Activated CD4-positive, alpha-beta T cell treated with anti-CD3 and anti-CD28 coated beads for 36 hours (primary cell): ENCODE measurements at regions not wholly inside any gene's neighbourhood (a gene's known extent, or its start where the extent isn't known, plus 50 kb on each side); places are given as distances from the start of the nearest gene placed in this dataset.
A peak's percentile ranks its signal among the peaks of the same experiment; 100 is the strongest.

Experiments used
- ATAC-seq: fragments of 200-7000 bp; cut with Tn5 transposase; one replicate; pipeline ENCODE4 v1.10.0; 2021; ENCODE audit warnings: mild to moderate bottlenecking, moderate library complexity
- CTCF ChIA-PET: fragments of 350-600 bp; sonication (Branson Sonifier 250); formaldehyde crosslinking; loops from one replicate; lab custom pipeline; 2021; ENCODE audit warnings: antibody characterized with exemption; lab: Charles Lee
- POLR2A ChIA-PET: fragments of 350-600 bp; sonication (Branson Sonifier 250); formaldehyde crosslinking; loops from one replicate; lab custom pipeline; 2021; ENCODE audit warnings: antibody characterized with exemption, inconsistent platforms; lab: Charles Lee
- DNase-seq: peaks from one replicate; pipeline ENCODE4 v3.0.0-alpha.2; 2020
- H3K27ac Mint-ChIP-seq: one replicate; pipeline ENCODE4 v1.8.0; 2021; ENCODE audit warnings: mixed read lengths
- H3K27me3 Mint-ChIP-seq: one replicate; pipeline ENCODE4 v1.8.0; 2021; ENCODE audit warnings: mixed read lengths
- H3K36me3 Mint-ChIP-seq: one replicate; pipeline ENCODE4 v1.8.0; 2021; ENCODE audit warnings: low read depth, mixed read lengths
- H3K4me1 Mint-ChIP-seq: one replicate; pipeline ENCODE4 v1.8.0; 2021; ENCODE audit warnings: mixed read lengths
- H3K4me3 Mint-ChIP-seq: one replicate; pipeline ENCODE4 v1.8.0; 2021; ENCODE audit warnings: mild to moderate bottlenecking, moderate library complexity, mixed read lengths
- H3K9me3 Mint-ChIP-seq: one replicate; pipeline ENCODE4 v1.8.0; 2021; ENCODE audit warnings: low read depth, mixed read lengths
- intact Hi-C, 2 experiments: fragments of 100-400 bp; cut with DNase I in 1 of 2; cut with micrococcal nuclease in 1 of 2; formaldehyde crosslinking; loops; one replicate each; pipeline versions ENCODE4 v1.14.2 to v1.15.1; 2022 to 2024; cut with DNase I, micrococcal nuclease

DNA sequence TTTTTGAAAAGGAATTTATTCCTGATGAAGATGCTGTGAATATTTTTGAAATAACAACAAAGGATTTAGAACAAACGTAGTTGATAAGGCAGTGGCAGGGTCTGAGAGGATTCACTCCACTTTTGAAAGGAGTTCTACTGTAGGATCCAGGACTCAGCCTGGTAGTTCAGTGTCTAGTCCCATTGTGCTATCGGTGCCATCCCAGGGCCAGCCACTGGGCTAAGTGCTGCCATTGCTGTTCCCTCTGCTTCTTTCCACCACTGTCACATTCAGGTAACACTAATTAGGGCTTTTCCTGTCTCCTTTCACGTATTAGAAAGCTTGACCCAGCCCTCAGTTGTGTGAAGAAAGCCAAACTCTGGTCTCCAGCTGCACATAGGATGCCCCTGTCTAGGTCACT, 177.3 kb downstream of the TEX36 start:
- POLR2A ChIA-PET = no interaction called here
- H3K4me3 Mint-ChIP-seq = no peak overlapping the region
- ATAC-seq (no peak), DNase-seq (no peak)
- no peak overlapping the region for H3K27ac Mint-ChIP-seq
- no peaks in the 10 kb centered on the region for H3K9me3 Mint-ChIP-seq
- no peaks in the 10 kb centered on the region for H3K4me1 Mint-ChIP-seq
- CTCF ChIA-PET = no interaction called here
- intact Hi-C loops = no loop called here
- no peaks in the 10 kb centered on the region for H3K36me3 Mint-ChIP-seq
- peaks cover 2% of the 10 kb centered on the region for H3K27me3 Mint-ChIP-seq

DNA sequence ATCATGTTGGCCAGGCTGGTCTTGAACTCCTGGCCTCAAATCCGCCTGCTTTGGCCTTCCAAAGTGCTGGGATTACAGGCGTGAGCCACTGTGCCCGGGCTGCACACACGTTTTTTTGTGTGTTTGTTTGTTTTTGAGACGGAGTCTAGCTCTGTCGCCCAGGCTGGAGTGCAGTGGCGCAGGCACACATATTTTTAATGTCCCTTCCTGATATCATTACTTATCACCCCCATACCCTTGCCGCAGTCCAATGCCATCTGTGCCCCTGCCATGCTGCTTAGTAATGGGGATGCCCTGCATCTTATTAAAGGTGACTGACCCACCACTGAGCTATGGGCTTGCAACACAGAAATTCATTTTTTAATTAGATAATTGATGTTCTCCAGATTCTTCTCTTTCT, 180.7 kb downstream of the TEX36 start:
- CTCF ChIA-PET = interaction anchor here (0.6 kb wide), 1 partner anchor 101 kb away, joined by 3 read pairs; no protein-coding TSS in a partner anchor
- ATAC-seq (no peak), DNase-seq (no peak)
- Mint-ChIP-seq H3K27me3 (no peaks in the 10 kb centered on the region), H3K4me3 (no peak overlapping the region), H3K27ac (no peak overlapping the region), H3K36me3 (no peaks in the 10 kb centered on the region), H3K9me3 (no peaks in the 10 kb centered on the region), H3K4me1 (no peaks in the 10 kb centered on the region)
- POLR2A ChIA-PET = no interaction called here
- intact Hi-C loops = loop anchor here (1.0 kb wide), 1 partner anchor 8 kb away; no protein-coding TSS in a partner anchor

DNA sequence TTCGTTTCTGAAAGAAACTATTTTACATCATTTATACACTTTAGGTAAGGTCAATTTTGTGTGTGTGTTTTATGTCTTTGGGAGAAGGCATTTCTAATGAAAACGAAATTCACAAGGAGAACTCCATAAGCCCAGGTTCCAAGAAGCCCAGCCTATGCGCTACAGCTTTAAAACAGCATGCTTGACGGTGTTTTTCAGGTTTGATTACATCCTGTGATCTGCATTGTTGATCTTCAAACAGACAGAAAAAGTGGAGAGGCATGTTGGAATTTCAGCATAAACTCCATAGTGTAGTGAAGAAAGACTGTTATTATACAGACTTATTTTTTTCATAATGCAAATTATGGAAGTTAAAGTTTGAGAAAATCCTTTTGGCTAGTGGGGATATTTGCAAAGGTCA, 187.6 kb downstream of the TEX36 start:
- no peaks in the 10 kb centered on the region for H3K36me3 Mint-ChIP-seq
- intact Hi-C loops = no loop called here
- no peak overlapping the region for H3K27ac Mint-ChIP-seq
- ChIA-PET CTCF (no interaction called here), POLR2A (no interaction called here)
- no peaks in the 10 kb centered on the region for H3K4me1 Mint-ChIP-seq
- no peak overlapping the region for H3K4me3 Mint-ChIP-seq
- ATAC-seq (no peak), DNase-seq (no peak)
- no peaks in the 10 kb centered on the region for H3K9me3 Mint-ChIP-seq
- H3K27me3 Mint-ChIP-seq = no peaks in the 10 kb centered on the region

DNA sequence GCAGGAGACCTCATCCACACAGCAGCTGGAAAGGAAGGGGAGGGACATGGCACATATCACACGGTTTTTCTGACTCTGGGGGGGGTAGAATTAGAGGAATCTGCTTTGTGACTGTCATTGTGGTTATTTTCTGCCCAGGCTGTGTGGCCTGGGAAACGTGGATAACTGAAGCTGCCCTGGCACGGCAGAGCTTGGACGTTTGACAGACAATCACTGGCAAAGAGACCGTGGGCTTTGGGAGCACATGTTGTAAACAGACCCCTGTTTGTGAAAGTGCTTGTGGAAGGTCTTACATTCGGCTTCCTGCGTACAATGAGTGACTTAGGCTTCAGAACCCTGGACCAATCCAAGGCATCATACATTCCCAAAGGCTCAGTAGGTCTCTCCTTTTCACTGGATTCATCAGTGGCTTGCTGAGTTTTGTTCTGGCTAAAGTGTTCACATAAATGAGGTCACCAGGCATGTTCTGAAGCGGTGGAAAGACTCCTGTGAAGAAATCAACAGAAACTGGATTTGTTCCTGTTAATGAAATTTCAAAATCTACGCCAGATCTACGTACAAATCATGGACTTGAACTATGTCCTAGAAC, 188.2 kb downstream of the TEX36 start:
- no peaks in the 10 kb centered on the region for H3K27me3 Mint-ChIP-seq
- no peak overlapping the region for H3K27ac Mint-ChIP-seq
- no peaks in the 10 kb centered on the region for H3K9me3 Mint-ChIP-seq
- no peak overlapping the region for H3K4me3 Mint-ChIP-seq
- ATAC-seq (no peak), DNase-seq (no peak)
- ChIA-PET POLR2A (no interaction called here), CTCF (interaction anchor here (0.7 kb wide), 1 partner anchor 124 kb away, joined by 4 read pairs; no protein-coding TSS in a partner anchor)
- intact Hi-C loops = no loop called here
- H3K36me3 Mint-ChIP-seq = no peaks in the 10 kb centered on the region
- H3K4me1 Mint-ChIP-seq = no peaks in the 10 kb centered on the region

DNA sequence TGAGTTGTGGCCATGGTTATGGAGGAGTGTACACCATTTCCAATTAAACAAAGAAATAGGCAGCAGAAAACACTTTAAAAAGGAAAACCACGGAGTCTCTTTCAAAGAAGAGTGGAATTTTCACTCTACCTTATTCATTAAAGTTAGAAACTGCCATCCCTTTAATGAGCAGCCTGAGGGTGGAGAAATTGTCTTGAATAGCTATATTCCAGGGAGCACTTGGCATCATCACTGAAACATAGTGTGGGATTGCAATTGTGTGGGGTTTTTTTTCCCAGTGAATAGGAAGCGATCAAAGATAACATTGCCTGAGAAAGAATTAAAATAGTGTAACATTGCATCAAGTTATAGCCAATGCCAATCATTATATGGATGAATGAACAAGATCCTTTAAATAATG, 191.6 kb downstream of the TEX36 start:
- DNase-seq (no peak), ATAC-seq (no peak)
- CTCF ChIA-PET = no interaction called here
- H3K4me1 Mint-ChIP-seq = no peaks in the 10 kb centered on the region
- no peak overlapping the region for H3K4me3 Mint-ChIP-seq
- no peaks in the 10 kb centered on the region for H3K27me3 Mint-ChIP-seq
- H3K36me3 Mint-ChIP-seq = no peaks in the 10 kb centered on the region
- H3K27ac Mint-ChIP-seq = no peak overlapping the region
- intact Hi-C loops = no loop called here
- POLR2A ChIA-PET = no interaction called here
- no peaks in the 10 kb centered on the region for H3K9me3 Mint-ChIP-seq

DNA sequence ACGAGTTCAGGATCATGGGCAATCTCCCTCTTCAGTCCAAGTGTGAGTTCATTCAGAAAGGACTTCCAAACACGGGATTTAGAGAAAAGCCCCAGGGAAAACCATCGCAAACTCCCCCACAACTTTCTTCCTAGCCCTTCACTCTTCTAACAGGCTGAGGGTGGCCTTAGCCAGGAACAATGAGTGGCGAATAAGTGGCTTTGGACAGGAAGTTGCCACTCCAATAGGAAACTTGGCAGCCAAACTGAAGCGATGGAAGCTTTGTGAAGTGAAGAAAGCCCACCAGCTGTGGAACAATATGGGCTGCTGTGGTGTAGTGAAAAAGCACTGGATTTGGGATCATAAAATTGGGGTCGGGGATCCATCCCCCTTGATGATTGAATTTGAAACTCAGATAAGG, 193.2 kb downstream of the TEX36 start:
- H3K36me3 Mint-ChIP-seq = no peaks in the 10 kb centered on the region
- DNase-seq (no peak), ATAC-seq (no peak)
- H3K4me1 Mint-ChIP-seq = no peaks in the 10 kb centered on the region
- H3K27me3 Mint-ChIP-seq = peaks cover 4% of the 10 kb centered on the region
- H3K9me3 Mint-ChIP-seq = no peaks in the 10 kb centered on the region
- H3K4me3 Mint-ChIP-seq = no peak overlapping the region
- POLR2A ChIA-PET = no interaction called here
- CTCF ChIA-PET = interaction anchor here (0.8 kb wide), 1 partner anchor 481 kb away, joined by 4 read pairs; no protein-coding TSS in a partner anchor
- no peak overlapping the region for H3K27ac Mint-ChIP-seq
- intact Hi-C loops = no loop called here

DNA sequence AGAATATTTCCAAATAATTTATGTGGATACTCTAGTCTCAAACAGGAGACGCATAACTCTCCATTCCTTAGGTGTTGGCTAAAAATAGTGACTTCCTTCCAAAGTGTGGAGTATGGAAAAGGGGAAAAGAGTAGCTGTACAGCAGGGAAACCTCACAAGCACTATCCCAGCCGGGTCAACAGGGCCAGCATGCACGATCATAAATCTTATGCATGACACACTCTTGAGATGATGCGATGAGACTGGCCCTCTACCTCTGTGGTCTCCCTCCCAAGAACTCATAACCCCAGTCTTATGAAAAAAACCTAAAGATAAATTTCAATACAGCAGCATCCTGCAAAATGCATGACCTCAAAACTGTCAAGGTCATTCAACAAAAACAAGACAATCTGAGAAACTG, 197.3 kb downstream of the TEX36 start:
- peaks cover 6% of the 10 kb centered on the region for H3K27me3 Mint-ChIP-seq
- no peak overlapping the region for H3K4me3 Mint-ChIP-seq
- H3K27ac Mint-ChIP-seq = no peak overlapping the region
- POLR2A ChIA-PET = no interaction called here
- H3K4me1 Mint-ChIP-seq = no peaks in the 10 kb centered on the region
- DNase-seq = no peak
- CTCF ChIA-PET = no interaction called here
- intact Hi-C loops = no loop called here
- ATAC-seq = no peak
- no peaks in the 10 kb centered on the region for H3K36me3 Mint-ChIP-seq
- no peaks in the 10 kb centered on the region for H3K9me3 Mint-ChIP-seq

DNA sequence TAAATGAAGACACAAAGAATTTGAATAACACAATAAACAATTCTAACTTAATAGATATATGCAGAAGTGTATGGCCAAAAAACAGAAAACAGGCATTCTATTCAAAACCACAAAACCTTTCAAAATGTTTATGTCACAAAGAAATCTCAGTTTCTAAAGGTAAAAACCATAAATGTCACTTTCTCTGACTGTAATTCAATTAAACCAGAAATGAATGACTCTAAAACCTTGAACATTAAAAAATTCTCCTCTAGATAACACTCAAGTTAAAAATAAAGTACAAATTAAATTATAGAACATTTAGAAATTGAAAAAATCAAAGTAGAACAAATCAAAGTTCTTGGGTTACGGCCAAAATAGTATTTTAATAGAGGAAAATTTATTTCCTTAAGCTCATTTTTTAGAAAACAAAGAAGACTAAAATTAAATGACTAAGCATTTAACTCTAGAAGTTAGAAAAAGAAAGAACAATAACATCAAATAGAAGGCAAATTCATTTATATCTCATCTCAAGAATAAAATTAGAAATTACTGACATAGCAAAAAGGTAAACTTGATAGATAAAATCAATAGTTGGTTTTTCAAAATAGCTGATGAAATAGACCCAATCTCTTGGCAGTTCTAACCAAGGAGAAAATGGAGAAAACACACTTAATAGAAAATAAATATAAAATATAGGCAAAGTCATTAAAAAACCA, 198.8 kb downstream of the TEX36 start:
- H3K4me1 Mint-ChIP-seq = no peaks in the 10 kb centered on the region
- ATAC-seq (no peak), DNase-seq (no peak)
- CTCF ChIA-PET = no interaction called here
- intact Hi-C loops = no loop called here
- H3K9me3 Mint-ChIP-seq = no peaks in the 10 kb centered on the region
- H3K36me3 Mint-ChIP-seq = no peaks in the 10 kb centered on the region
- H3K4me3 Mint-ChIP-seq = no peak overlapping the region
- H3K27ac Mint-ChIP-seq = no peak overlapping the region
- peaks cover 12% of the 10 kb centered on the region for H3K27me3 Mint-ChIP-seq
- POLR2A ChIA-PET = no interaction called here

DNA sequence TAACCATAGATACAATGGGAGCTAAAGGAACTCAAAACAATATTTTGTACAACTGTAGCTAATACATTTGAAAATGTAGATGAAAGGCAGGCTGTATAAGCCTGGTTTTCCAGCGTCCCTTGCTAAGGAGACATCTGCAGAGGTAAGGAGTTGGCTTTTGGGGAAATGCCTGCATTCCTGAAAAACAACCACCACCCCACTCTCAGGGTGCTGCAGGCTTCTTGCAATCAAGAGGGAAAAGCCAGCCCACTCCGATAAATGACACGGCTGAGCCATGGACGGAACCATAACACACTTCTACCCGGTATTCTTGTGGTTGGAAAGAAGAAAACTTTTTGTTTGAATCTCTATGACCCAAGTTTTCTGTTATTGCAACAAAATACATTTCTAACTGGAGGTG, 200.3 kb downstream of the TEX36 start:
- Mint-ChIP-seq H3K4me1 (no peaks in the 10 kb centered on the region), H3K4me3 (no peak overlapping the region), H3K9me3 (no peaks in the 10 kb centered on the region), H3K27ac (no peak overlapping the region), H3K27me3 (peaks cover 12% of the 10 kb centered on the region), H3K36me3 (no peaks in the 10 kb centered on the region)
- ATAC-seq (no peak), DNase-seq (no peak)
- intact Hi-C loops = no loop called here
- POLR2A ChIA-PET = no interaction called here
- CTCF ChIA-PET = no interaction called here

DNA sequence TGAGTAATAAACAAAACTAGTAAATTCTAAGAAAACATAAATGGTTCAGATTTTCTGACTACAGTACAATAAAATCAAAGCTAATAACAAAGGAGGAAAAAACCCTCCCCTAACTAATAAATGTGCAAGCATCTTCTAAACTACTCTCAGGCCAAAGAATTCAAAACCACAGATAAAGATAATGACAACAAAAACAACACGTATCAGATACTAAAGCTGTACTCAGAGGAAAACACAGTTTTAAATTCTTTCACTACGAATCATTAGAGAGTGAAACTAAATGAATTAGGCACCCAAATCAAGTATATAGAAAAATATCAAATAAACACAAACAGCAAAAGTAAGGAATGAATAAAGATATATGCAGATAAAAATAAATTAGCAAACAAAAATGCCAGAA, 200.9 kb downstream of the TEX36 start:
- no peak for ATAC-seq
- DNase-seq = no peak
- ChIA-PET POLR2A (no interaction called here), CTCF (no interaction called here)
- intact Hi-C loops = no loop called here
- H3K9me3 Mint-ChIP-seq = no peaks in the 10 kb centered on the region
- H3K36me3 Mint-ChIP-seq = no peaks in the 10 kb centered on the region
- H3K27ac Mint-ChIP-seq = no peak overlapping the region
- no peaks in the 10 kb centered on the region for H3K4me1 Mint-ChIP-seq
- H3K27me3 Mint-ChIP-seq = peaks cover 12% of the 10 kb centered on the region
- H3K4me3 Mint-ChIP-seq = no peak overlapping the region

DNA sequence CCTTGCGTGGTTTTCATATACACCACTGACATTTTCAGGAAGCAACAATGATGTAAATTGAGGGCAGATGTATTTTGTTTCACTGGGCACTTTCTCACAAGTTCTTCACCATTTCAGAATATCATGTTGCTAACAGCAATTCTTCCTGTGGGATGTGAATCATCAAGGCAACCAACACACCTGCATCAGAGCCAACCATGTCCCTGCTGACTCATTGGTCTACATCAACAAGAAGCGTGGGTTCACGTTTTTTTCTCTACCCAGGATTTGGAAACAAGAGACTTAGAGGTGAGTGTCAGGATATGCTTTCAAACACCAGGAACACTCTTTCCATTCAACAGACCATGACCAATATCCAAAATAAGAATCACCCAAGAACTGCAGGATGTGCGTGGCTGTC, 203.9 kb downstream of the TEX36 start:
- intact Hi-C loops = no loop called here
- no peak overlapping the region for H3K4me3 Mint-ChIP-seq
- POLR2A ChIA-PET = no interaction called here

DNA sequence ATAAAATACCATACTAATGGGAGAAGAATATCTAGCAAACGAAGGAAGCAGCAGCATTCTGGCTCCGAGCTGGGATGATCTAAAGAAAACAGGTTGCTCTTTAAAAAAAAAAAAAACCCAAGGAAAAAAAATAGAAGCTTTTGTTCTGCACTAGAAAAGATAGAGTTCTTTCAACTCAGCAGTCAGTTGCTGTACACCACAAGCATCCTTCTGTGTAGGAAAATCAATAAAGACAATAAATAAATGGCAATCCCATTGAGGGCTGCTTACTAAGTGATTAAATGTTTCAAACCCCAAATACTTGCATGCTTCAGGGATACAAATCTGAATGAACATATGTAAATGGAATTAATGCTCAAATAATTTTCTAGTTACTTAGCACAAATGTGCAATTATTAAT, 207.1 kb downstream of the TEX36 start:
- POLR2A ChIA-PET = no interaction called here
- peaks cover 2% of the 10 kb centered on the region for H3K4me1 Mint-ChIP-seq
- no peaks in the 10 kb centered on the region for H3K36me3 Mint-ChIP-seq
- peaks cover 6% of the 10 kb centered on the region for H3K27me3 Mint-ChIP-seq
- DNase-seq = no peak
- no peak overlapping the region for H3K4me3 Mint-ChIP-seq
- CTCF ChIA-PET = no interaction called here
- no peaks in the 10 kb centered on the region for H3K9me3 Mint-ChIP-seq
- no peak overlapping the region for H3K27ac Mint-ChIP-seq
- intact Hi-C loops = no loop called here
- ATAC-seq = no peak

More for the DNA sequence above, 203.9 kb downstream of the TEX36 start:
- CTCF ChIA-PET = no interaction called here
- Mint-ChIP-seq H3K4me1 (no peaks in the 10 kb centered on the region), H3K27me3 (peaks cover 7% of the 10 kb centered on the region), H3K36me3 (no peaks in the 10 kb centered on the region), H3K9me3 (no peaks in the 10 kb centered on the region), H3K27ac (no peak overlapping the region)
- DNase-seq (no peak), ATAC-seq (peak; percentile 42)
